SU-DHL-6 (cell line): ENCODE measurements at regions not wholly inside any gene's neighbourhood (a gene's known extent, or its start where the extent isn't known, plus 50 kb on each side); places are given as distances from the start of the nearest gene placed in this dataset.

Experiments
- EZH2phosphoT487 ChIP-seq: fragments of 200-600 bp; sonication (generic), shearing (Covaris generic); conservative IDR thresholded peaks from 2 replicates; pipeline ENCODE4 v1.6.1; 2018; ENCODE audit warnings: mild to moderate bottlenecking, antibody characterized with exemption, low read length, moderate library complexity, mixed read lengths
- TF ChIP-seq, protein P1 (sequence below): fragments of 200-600 bp; sonication (generic); IDR thresholded peaks from one replicate; pipeline ENCODE4 v1.5.1; 2017; ENCODE audit warnings: antibody characterized with exemption, mild to moderate bottlenecking, low read length, moderate library complexity; ENCODE audit not compliant: insufficient read depth, poor library complexity, severe bottlenecking

DNA sequence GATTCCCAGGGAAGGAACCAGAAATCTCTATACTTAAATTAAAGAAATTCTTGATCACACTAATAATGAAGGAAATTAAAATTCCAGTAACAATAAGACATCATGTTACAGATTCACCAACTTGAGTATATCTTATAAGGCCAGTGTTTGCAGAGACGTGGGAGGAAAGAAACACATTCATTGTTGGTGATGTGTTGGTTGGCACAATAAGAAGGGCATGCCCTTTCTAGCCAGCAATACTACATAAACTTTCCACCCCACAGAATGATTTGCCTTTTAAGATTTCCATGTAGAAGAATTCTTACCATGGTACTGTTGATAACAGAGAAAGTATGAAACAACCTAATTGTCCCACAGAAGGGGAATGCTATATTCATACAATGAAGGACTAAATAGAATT is 581.5 kb downstream of the STIM2 start:
- TF ChIP-seq, protein P1, sequence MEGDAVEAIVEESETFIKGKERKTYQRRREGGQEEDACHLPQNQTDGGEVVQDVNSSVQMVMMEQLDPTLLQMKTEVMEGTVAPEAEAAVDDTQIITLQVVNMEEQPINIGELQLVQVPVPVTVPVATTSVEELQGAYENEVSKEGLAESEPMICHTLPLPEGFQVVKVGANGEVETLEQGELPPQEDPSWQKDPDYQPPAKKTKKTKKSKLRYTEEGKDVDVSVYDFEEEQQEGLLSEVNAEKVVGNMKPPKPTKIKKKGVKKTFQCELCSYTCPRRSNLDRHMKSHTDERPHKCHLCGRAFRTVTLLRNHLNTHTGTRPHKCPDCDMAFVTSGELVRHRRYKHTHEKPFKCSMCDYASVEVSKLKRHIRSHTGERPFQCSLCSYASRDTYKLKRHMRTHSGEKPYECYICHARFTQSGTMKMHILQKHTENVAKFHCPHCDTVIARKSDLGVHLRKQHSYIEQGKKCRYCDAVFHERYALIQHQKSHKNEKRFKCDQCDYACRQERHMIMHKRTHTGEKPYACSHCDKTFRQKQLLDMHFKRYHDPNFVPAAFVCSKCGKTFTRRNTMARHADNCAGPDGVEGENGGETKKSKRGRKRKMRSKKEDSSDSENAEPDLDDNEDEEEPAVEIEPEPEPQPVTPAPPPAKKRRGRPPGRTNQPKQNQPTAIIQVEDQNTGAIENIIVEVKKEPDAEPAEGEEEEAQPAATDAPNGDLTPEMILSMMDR = no peak
- no peak for TF ChIP-seq EZH2phosphoT487
